ENCODE measurements at regions not wholly inside any gene's neighbourhood (a gene's known extent, or its start where the extent isn't known, plus 50 kb on each side); places are given as distances from the start of the nearest gene placed in this dataset.

DNA sequence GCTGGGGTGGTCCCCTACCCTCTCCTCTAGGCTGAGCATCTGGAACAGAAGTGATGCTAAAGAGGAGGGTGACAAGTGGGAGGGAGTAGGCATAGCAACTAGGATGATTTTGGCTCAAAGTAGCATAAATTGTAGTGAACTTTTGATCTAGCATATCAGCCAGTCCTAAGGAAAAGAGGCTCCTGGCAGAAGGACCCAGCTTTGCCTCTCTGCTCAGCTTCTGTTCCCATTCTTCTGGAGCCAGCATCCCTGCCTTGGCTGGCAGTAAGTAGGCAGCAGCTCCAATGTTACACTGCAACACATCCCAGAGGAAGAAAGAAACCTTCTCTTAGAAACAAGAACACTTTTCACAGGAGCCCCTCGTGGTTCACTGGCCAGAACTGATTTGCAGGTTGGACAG lies 487.0 kb downstream of the MTRR start:
- TF ChIP-seq EZH2 (IDR thresholded peaks at IDR 0.05; ENCODE audit: low read depth, low read length, severe bottlenecking) (no peak), SAP30 (IDR thresholded peaks at IDR 0.05; ENCODE audit: insufficient read depth, insufficient replicate concordance, low read length) (no peak), CTCF (IDR thresholded peaks at IDR 0.05; ENCODE audit: control extremely low read depth in 1 of 3, insufficient read depth in 1 of 3, low read depth in 1 of 3, low read length in 3 of 3) (no peak), YY1 (IDR thresholded peaks at IDR 0.05; ENCODE audit: low read depth, low read length) (no peak), SIN3A (conservative IDR thresholded peaks at IDR 0.05 in 1 of 2, IDR thresholded peaks at IDR 0.05 in 1 of 2; ENCODE audit: low read depth in 1 of 2, low read length in 2 of 2) (no peak), ZNF274 (IDR thresholded peaks at IDR 0.05; ENCODE audit: borderline replicate concordance, extremely low read depth, low read length) (no peak), POLR2A (IDR thresholded peaks at IDR 0.05; ENCODE audit: control extremely low read depth in 1 of 2, low read depth in 2 of 2, low read length in 2 of 2) (no peak), SP1 (IDR thresholded peaks at IDR 0.05; ENCODE audit: low read depth, low read length) (no peak), EP300 (IDR thresholded peaks at IDR 0.05; ENCODE audit: borderline replicate concordance in 1 of 2, low read depth in 2 of 2, low read length in 2 of 2) (no peak), TAF7 (optimal IDR thresholded peaks at IDR 0.05; ENCODE audit: borderline replicate concordance, low read depth, low read length) (no peak), CHD1 (IDR thresholded peaks at IDR 0.05; ENCODE audit: low read depth, low read length) (no peak)
- TF ChIP-seq, protein P1, sequence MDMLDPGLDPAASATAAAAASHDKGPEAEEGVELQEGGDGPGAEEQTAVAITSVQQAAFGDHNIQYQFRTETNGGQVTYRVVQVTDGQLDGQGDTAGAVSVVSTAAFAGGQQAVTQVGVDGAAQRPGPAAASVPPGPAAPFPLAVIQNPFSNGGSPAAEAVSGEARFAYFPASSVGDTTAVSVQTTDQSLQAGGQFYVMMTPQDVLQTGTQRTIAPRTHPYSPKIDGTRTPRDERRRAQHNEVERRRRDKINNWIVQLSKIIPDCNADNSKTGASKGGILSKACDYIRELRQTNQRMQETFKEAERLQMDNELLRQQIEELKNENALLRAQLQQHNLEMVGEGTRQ (IDR thresholded peaks at IDR 0.05; ENCODE audit: low read length): no peak

Data from H1 (cell line).